ENCODE measurements at regions not wholly inside any gene's neighbourhood (a gene's known extent, or its start where the extent isn't known, plus 50 kb on each side); places are given as distances from the start of the nearest gene placed in this dataset.

DNA sequence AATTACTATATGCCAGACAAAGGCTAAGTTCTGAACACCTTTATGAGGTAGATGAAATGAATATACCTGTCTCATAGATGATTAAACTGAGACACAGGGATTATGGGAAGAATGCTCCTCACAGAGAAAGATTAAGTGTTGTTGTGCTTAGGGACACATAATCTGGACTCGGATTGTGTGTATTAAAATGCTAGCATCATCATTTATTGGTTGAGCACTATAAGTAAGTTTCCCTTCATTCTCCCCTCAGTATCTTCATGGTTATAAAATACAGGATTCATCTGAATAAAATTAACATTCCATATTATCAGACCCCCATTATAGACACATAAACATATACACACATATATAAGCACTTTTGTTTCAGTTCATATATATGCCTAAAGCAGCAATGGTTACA, 463.5 kb downstream of the PPP4R3C start:
- no peak for DNase-seq (ENCODE audit: extremely low spot score in 2 of 2)
- H3K36me3 ChIP-seq = no peaks in the 10 kb centered on the region
- H3K4me1 ChIP-seq = no peaks in the 10 kb centered on the region
- TF ChIP-seq POLR2A (IDR thresholded peaks at IDR 0.05) (no peak), POLR2AphosphoS5 (IDR thresholded peaks at IDR 0.05; ENCODE audit: insufficient read depth in 1 of 2, low read depth in 1 of 2) (no peak), CTCF (IDR thresholded peaks at IDR 0.05) (no peak)
- intact Hi-C loops (cut with DNase I) = no loop called here
- H3K27ac ChIP-seq = no peak overlapping the region
- H3K4me3 ChIP-seq = no peak overlapping the region
- H3K9me3 ChIP-seq = no peaks in the 10 kb centered on the region
- no peaks in the 10 kb centered on the region for H3K27me3 ChIP-seq

GRCh38 chrX:26958261-26958660, 504.9 kb downstream of the PPP4R3C start:
- no peak overlapping the region for H3K27ac ChIP-seq
- DNase-seq (ENCODE audit: extremely low spot score in 2 of 2) = no peak
- TF ChIP-seq POLR2AphosphoS5 (IDR thresholded peaks at IDR 0.05; ENCODE audit: insufficient read depth in 1 of 2, low read depth in 1 of 2) (no peak), CTCF (IDR thresholded peaks at IDR 0.05) (no peak), POLR2A (IDR thresholded peaks at IDR 0.05) (no peak)
- no peaks in the 10 kb centered on the region for H3K27me3 ChIP-seq
- H3K9me3 ChIP-seq = no peaks in the 10 kb centered on the region
- no peaks in the 10 kb centered on the region for H3K4me1 ChIP-seq
- intact Hi-C loops (cut with DNase I) = no loop called here
- H3K4me3 ChIP-seq = no peak overlapping the region
- H3K36me3 ChIP-seq = no peaks in the 10 kb centered on the region

GRCh38 chrX:26954029-26954428, 509.1 kb downstream of the PPP4R3C start:
- H3K4me1 ChIP-seq = no peaks in the 10 kb centered on the region
- no peak overlapping the region for H3K27ac ChIP-seq
- no peak overlapping the region for H3K4me3 ChIP-seq
- H3K27me3 ChIP-seq = no peaks in the 10 kb centered on the region
- intact Hi-C loops (cut with DNase I) = no loop called here
- no peak for TF ChIP-seq CTCF (IDR thresholded peaks at IDR 0.05)
- no peak for TF ChIP-seq POLR2AphosphoS5 (IDR thresholded peaks at IDR 0.05; ENCODE audit: insufficient read depth in 1 of 2, low read depth in 1 of 2)
- no peak for TF ChIP-seq POLR2A (IDR thresholded peaks at IDR 0.05)
- DNase-seq (ENCODE audit: extremely low spot score in 2 of 2) = no peak
- H3K9me3 ChIP-seq = no peaks in the 10 kb centered on the region
- no peaks in the 10 kb centered on the region for H3K36me3 ChIP-seq

DNA sequence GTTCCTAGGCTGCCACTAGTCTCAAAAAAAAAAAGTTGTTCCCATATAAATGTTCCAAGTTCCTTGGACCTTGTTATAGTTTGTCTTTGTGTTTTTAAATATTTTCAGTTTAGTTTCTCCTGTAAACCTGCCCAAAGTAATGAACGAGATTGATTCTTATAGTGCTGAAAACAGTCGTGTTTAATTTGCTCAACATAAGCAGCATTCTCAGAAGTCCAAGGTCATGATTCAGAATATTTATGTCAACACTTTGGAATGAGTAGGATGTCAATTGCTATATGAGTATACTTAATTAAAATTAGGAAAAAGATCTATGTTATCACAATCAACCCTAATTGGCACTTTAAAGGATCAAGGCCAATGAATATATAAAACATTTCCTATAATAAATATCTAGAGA, 510.9 kb downstream of the PPP4R3C start:
- Histone ChIP-seq H3K4me1 (no peaks in the 10 kb centered on the region), H3K27me3 (no peaks in the 10 kb centered on the region), H3K4me3 (no peak overlapping the region), H3K9me3 (no peaks in the 10 kb centered on the region), H3K27ac (no peak overlapping the region), H3K36me3 (no peaks in the 10 kb centered on the region)
- intact Hi-C loops (cut with DNase I) = no loop called here
- DNase-seq (ENCODE audit: extremely low spot score in 2 of 2) = no peak
- no peak for TF ChIP-seq POLR2AphosphoS5 (IDR thresholded peaks at IDR 0.05; ENCODE audit: insufficient read depth in 1 of 2, low read depth in 1 of 2)
- no peak for TF ChIP-seq POLR2A (IDR thresholded peaks at IDR 0.05)

GRCh38 chrX:26927419-26927818, 535.7 kb downstream of the PPP4R3C start:
- no peak overlapping the region for H3K4me3 ChIP-seq
- intact Hi-C loops (cut with DNase I) = no loop called here

More at GRCh38 chrX:26927419-26927818, 535.7 kb downstream of the PPP4R3C start:
- no peaks in the 10 kb centered on the region for H3K4me1 ChIP-seq
- H3K9me3 ChIP-seq = no peaks in the 10 kb centered on the region
- no peak overlapping the region for H3K27ac ChIP-seq
- no peaks in the 10 kb centered on the region for H3K36me3 ChIP-seq
- H3K27me3 ChIP-seq = no peaks in the 10 kb centered on the region
- no peak for TF ChIP-seq POLR2A (IDR thresholded peaks at IDR 0.05)
- no peak for TF ChIP-seq CTCF (IDR thresholded peaks at IDR 0.05)
- TF ChIP-seq POLR2AphosphoS5 (IDR thresholded peaks at IDR 0.05; ENCODE audit: insufficient read depth in 1 of 2, low read depth in 1 of 2) = no peak
- no peak for DNase-seq (ENCODE audit: extremely low spot score in 2 of 2)

Measured in vagina (tissue), 2 donors.